Activated naive CD4-positive, alpha-beta T cell treated with anti-CD3 and anti-CD28 coated beads, Interleukin-2, amount 50 U/mL, for 72 hours (primary cell): ENCODE measurements at regions not wholly inside any gene's neighbourhood (a gene's known extent, or its start where the extent isn't known, plus 50 kb on each side); places are given as distances from the start of the nearest gene placed in this dataset.

Source experiments
- ATAC-seq, 2 donors: fragments of 150-1000 bp; cut with Tn5 transposase; 2 replicates each; pipeline ENCODE4 v1.10.0; 2021; ENCODE audit warnings: mild to moderate bottlenecking in 2 of 2, moderate library complexity in 2 of 2
- DNase-seq, 2 donors: peaks; one replicate each; pipeline ENCODE4 v3.0.0; 2021 to 2022; ENCODE audit warnings: low spot score in 2 of 2
- H3K27ac Mint-ChIP-seq, 2 donors: one replicate each; pipeline ENCODE4 v1.8.0; 2022; ENCODE audit warnings: mild to moderate bottlenecking in 2 of 2, mixed read lengths in 2 of 2
- H3K36me3 Mint-ChIP-seq, 2 donors: one replicate each; pipeline ENCODE4 v1.8.0; 2022; ENCODE audit warnings: mixed read lengths in 2 of 2
- H3K9me3 Mint-ChIP-seq, 2 donors: one replicate each; pipeline ENCODE4 v1.8.0; 2022; ENCODE audit warnings: mixed read lengths in 2 of 2

DNA sequence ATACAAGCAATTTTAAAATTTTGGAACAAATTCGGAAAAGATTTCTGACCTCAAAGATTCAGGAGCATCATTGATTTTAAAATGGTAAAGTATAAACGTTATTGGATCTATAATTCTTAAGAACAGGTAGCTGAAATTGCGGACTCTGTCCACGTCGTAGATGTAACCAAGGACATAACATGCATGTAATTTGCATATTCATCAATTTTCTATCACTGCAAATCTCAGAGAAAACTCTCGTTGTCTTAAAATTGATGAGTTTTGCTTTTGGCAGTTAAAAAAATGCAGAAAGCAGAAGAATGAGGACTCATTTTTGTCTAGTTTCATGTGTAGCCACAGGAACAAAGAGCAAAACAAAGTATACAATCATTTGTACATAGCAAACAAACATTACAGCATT lies 1094.4 kb downstream of the SI start:
- no peak for DNase-seq
- Mint-ChIP-seq H3K27ac (no peak overlapping the region), H3K36me3 (no peaks in the 10 kb centered on the region), H3K9me3 (peaks cover 0 to 8% of the 10 kb centered on the region in 2 donors)
- no peak for ATAC-seq

DNA sequence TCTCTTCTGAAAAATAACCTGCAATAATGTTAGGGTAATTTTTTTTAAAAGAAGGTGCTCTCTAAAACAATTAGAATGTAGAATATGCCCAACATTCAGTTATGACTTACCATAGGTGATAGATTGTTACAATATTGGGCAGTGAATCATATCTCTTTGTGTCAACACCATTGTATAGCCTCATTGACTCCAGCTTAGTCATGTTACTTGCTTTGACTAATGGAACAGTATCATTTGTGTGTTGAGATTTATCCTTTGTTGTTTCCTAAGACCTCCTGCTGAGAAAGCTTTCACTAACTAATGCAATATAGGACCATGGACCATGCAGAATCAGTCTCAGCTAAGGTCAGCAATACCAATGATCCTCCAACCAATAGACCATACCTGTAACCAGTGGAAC lies 1106.4 kb downstream of the SI start:
- Mint-ChIP-seq H3K9me3 (peaks cover 13% of the 10 kb centered on the region in 2 donors), H3K27ac (no peak overlapping the region), H3K36me3 (no peaks in the 10 kb centered on the region)
- ATAC-seq (no peak), DNase-seq (no peak)

DNA sequence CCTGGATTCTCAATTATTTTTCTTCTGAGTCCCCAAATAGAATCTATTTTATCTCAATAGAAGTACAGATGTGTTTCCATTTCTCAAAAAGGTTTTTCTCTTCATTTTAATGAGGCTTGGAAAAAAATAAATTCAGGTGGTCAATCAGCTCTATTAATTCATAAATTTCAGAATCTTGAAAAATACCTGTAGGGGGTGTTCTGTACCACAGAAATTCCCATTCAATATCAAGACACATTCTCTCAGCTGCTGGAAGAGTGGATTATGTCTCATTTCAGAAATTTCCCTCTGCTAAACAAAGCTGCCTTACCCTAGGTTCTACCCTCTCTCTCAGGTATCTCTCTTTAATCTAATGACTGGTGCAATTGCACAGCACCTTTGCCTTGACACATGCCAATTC lies 1121.2 kb downstream of the SI start:
- Mint-ChIP-seq H3K27ac (no peak overlapping the region), H3K9me3 (peaks cover 20 to 21% of the 10 kb centered on the region in 2 donors), H3K36me3 (peaks cover 0 to 5% of the 10 kb centered on the region in 2 donors)
- no peak for ATAC-seq
- no peak for DNase-seq

DNA sequence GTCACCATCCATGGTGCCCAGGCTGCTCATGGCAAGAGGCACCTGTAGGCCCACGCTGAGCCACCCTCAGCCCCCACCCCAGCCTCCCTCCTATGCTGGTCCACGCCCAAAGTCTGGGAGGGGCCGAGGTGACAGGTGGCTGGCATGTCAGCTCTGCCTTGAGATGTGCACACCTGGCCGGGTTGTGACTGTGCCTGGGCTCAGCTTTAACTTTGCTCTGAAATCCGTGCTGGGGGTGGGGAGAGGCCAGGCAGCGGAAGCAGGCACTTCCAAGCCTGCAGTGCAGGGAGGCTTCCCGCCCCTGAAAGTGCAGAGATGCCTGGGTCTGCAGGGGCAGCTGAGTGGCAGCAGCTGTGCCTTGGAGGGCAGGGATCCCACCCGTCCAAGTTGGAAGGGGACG lies 1124.8 kb downstream of the SI start:
- Mint-ChIP-seq H3K9me3 (peaks cover 9 to 14% of the 10 kb centered on the region in 2 donors), H3K27ac (no peak overlapping the region), H3K36me3 (peaks cover 0 to 5% of the 10 kb centered on the region in 2 donors)
- ATAC-seq (no peak), DNase-seq (no peak)

DNA sequence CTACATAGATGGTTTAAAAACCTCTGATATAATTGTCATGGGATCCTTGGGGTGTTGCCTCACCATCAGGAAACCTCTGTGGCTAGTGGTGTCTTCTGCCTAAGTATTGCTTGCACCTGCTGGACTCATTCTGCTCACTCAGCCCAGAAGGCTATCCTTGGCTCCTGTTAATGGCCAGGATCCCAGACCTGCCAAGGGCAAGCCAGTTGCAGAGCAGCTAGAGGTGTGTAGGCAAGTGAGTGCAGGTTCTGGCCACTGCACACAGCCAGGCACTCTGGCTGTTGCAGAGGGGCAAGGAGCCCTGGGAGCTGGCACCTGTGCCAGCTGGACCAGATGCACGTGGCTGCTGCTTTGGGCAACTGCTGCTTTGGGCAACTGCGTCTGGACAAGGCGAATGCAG lies 1125.8 kb downstream of the SI start:
- H3K27ac Mint-ChIP-seq = no peak overlapping the region
- no peak for ATAC-seq

DNA sequence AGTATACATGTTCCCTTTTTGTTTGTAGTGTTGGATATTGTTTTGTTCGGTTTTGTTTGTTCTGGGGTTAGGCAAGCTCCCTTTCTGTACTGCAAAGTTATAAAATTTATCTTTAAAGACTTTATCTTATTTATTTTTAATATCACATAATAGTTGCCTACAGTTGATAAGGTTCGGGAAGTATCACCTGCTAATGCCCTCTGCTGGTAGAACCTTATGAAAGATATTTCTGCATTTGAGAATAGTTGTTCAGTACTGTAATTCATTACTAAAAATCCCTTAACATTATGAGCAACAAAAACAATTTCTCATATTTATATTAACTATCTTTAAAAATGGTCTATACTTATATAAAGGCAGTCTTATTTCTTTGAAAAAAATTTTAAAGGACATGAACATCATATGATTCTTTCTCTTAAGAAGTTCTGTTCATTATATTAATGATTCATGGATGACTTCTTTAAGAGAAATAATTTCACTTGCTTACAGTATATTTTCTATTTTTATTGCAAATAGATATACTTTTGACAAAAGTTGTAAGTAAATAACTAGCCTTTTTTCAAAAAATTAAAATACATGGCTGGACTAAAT lies 1126.8 kb downstream of the SI start:
- H3K9me3 Mint-ChIP-seq = peaks cover 4 to 8% of the 10 kb centered on the region in 2 donors
- DNase-seq (no peak), ATAC-seq (no peak)
- no peaks in the 10 kb centered on the region for H3K36me3 Mint-ChIP-seq
- H3K27ac Mint-ChIP-seq = no peak overlapping the region

More for the DNA sequence above, 1125.8 kb downstream of the SI start:
- Mint-ChIP-seq H3K9me3 (peaks cover 4 to 8% of the 10 kb centered on the region in 2 donors), H3K36me3 (no peaks in the 10 kb centered on the region)
- no peak for DNase-seq

DNA sequence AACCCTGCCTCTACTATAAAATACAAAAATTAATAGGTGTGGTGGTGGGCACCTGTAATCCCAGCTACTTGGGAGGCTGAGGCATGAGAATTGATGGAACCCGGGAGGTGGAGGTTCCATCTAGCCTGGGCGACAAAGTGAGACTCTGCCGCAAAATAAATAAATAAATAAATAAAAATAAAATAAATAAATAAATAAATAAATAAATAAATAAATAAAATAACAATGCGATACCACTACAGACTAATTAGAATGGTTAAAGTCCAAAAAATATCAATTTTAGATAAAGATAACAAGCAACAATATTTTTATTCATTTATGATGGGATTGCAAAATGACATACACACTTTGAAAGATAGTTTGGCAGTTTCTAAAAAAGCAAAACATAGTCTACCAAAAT lies 1131.5 kb downstream of the SI start:
- H3K9me3 Mint-ChIP-seq = peaks cover 15 to 18% of the 10 kb centered on the region in 2 donors
- no peak for ATAC-seq
- no peak for DNase-seq
- no peaks in the 10 kb centered on the region for H3K36me3 Mint-ChIP-seq
- no peak overlapping the region for H3K27ac Mint-ChIP-seq

DNA sequence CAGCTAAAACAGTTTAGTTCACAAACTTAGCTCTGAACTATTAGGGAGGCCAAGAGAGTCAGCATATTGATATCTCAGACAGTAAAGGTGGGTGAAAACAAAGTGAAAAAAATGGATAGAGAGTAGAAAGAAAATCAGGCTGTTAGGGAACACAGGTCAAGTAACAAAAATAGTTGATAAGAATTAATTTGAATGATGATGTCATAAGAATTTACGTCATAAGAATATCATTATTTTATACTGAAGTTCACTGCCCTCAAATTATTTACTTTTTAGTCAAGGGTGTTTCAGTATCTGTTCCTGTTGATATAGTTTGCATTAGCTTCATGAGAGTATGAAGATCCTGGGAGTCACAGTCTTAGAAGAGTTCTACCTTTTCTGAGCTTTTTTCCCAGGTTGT lies 1134.6 kb downstream of the SI start:
- no peak for ATAC-seq
- peaks cover 23 to 24% of the 10 kb centered on the region in 2 donors for H3K9me3 Mint-ChIP-seq
- H3K27ac Mint-ChIP-seq = no peak overlapping the region
- no peaks in the 10 kb centered on the region for H3K36me3 Mint-ChIP-seq
- no peak for DNase-seq

DNA sequence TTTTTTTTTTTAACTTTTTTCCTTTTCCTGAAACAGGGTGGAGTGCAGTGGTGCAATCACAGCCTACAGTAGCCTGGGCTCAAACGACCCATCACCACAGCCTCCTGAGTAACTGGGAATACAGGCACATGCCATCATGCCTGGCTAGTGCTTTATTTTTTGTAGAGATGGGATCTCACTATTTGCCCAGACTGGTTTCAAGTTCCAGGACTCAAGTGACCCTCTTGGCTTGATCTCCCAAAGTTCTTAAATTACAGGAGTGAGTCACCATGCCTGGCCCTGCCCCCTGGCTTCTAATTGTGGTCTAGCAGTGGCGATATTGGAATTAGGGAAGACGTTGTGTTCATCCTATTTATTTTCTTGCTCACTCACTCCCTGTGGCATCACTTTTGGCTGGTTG lies 1138.4 kb downstream of the SI start:
- DNase-seq (no peak), ATAC-seq (no peak)
- H3K9me3 Mint-ChIP-seq = peaks cover 23 to 27% of the 10 kb centered on the region in 2 donors
- H3K27ac Mint-ChIP-seq = no peak overlapping the region
- no peaks in the 10 kb centered on the region for H3K36me3 Mint-ChIP-seq

DNA sequence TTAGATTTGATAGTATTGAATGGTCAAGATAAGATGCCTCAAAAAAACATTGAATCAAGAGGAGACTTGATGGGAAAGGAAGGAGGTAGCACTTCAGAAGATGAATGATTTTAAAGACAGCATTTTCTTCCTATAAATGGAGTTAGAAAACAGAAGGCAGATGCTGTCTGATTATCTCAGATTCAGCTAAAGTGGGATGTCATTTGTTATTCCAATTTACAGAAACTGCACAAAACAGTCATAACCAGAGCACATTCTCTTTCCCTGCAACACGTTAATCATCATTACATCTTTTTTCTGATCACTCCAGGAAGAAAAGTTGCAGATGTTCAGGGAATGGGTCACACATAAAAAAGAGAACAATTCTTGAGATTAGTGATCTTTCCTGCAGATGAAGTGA lies 1141.8 kb downstream of the SI start:
- H3K36me3 Mint-ChIP-seq = no peaks in the 10 kb centered on the region
- no peak for DNase-seq

DNA sequence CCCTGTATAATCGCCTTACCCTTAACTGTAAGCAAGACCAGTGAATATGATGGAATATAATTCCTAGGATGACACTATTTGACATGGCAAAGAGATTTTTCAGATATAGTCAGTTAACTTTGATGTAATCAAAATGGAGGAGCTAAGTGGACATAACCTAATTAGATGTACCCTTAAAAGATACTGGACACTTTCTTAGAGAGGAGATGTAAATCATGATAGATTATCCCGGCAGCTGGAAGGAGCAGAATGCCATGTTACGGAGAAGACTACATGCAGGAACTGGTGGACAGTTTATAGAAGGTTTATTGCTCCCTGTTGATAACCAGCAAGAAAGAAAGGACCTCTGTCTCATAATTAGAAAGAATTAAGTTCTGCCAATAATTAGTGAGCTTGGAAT lies 1142.9 kb downstream of the SI start:
- DNase-seq = no peak
- no peak overlapping the region for H3K27ac Mint-ChIP-seq
- no peak for ATAC-seq
- no peaks in the 10 kb centered on the region for H3K36me3 Mint-ChIP-seq
- peaks cover 5 to 12% of the 10 kb centered on the region in 2 donors for H3K9me3 Mint-ChIP-seq

More for the DNA sequence above, 1141.8 kb downstream of the SI start:
- ATAC-seq = no peak
- Mint-ChIP-seq H3K9me3 (peaks cover 8 to 16% of the 10 kb centered on the region in 2 donors), H3K27ac (no peak overlapping the region)

DNA sequence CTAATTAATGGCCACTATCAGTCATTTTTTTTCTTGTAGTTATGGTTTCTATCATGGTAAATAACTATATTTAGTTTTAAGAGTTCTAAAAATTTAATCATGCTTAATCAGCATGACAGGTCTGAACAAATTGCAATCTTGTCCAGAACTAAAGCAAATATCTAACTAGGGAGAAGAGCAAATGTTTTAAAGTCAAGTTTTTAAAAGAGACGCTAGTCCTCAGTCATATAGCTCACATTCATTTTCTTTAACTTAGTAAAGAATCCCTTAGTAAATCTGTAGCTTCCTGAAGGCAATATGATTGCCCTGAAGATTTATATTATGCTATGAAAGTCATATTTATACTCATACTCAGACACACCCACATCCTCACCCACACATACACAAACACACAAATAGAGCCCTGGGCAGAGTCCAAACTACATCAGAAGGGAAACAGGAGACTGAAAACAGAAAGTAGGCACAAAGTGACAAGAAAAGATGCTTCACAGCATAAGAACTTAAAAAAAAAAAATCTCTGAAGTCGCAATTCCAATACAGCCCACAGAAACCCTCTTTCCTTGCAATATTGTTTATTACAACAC lies 1149.1 kb downstream of the SI start:
- no peaks in the 10 kb centered on the region for H3K36me3 Mint-ChIP-seq
- peaks cover 8 to 19% of the 10 kb centered on the region in 2 donors for H3K9me3 Mint-ChIP-seq
- no peak for DNase-seq
- no peak overlapping the region for H3K27ac Mint-ChIP-seq
- ATAC-seq = no peak

DNA sequence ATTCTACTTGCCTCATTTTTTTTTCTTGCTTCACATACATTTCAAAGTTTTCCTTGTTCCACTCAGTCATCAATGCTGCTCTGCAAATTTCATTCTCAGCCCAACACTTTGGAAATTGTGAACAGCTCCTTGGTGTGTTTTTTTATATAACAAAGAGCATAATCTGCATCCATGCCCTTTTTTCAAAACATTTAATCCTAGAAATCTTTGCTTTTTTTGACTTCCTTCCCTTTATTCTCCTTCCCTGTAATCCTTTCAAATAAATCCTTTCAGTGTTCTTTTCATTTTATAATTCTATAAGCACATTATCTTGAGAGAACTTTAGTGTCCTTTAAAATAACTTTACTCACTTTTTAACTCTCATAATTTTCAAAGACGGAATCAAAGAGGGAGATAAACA lies 1150.8 kb downstream of the SI start:
- ATAC-seq (no peak), DNase-seq (no peak)
- no peak overlapping the region for H3K27ac Mint-ChIP-seq
- H3K9me3 Mint-ChIP-seq = peaks cover 8 to 23% of the 10 kb centered on the region in 2 donors
- H3K36me3 Mint-ChIP-seq = no peaks in the 10 kb centered on the region

DNA sequence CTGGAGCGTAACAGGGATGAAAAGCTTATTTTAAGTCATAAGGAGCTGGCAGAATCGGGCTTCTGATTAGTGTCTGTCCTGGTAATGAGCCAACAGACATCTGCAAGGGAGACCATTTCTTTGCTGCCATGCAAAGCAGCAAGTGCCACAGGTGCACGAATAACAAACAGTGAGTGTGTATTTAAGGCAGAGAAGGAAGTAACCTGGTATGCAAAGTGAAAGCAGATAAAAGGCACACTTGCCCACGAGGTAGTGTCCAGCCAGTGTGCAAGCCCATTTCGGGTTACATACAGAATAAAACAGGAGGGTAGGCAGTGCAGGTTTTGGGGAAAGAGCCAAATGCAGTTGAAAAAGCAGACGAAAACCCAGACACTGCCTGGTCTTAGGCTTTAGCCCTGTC lies 1153.7 kb downstream of the SI start:
- DNase-seq (no peak), ATAC-seq (no peak)
- H3K9me3 Mint-ChIP-seq = peaks cover 8 to 23% of the 10 kb centered on the region in 2 donors
- no peak overlapping the region for H3K27ac Mint-ChIP-seq
- H3K36me3 Mint-ChIP-seq = no peaks in the 10 kb centered on the region

DNA sequence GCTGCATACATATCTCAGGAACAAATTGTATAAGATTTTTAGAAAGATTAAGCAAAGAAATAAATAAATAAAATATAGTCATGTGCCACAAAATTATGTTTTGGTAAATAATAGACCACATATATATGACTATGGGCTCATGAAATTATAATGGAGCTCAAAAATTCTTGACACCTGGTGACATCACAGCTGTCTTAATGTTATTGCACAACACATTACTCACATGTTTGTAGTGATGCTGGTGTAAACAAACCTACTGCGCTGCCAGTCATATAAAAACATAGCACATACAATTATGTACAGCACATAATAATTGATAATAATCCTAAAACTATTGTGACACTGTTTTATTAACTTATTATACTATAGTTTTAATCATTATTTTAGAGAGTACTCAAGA lies 1159.1 kb downstream of the SI start:
- no peak overlapping the region for H3K27ac Mint-ChIP-seq

DNA sequence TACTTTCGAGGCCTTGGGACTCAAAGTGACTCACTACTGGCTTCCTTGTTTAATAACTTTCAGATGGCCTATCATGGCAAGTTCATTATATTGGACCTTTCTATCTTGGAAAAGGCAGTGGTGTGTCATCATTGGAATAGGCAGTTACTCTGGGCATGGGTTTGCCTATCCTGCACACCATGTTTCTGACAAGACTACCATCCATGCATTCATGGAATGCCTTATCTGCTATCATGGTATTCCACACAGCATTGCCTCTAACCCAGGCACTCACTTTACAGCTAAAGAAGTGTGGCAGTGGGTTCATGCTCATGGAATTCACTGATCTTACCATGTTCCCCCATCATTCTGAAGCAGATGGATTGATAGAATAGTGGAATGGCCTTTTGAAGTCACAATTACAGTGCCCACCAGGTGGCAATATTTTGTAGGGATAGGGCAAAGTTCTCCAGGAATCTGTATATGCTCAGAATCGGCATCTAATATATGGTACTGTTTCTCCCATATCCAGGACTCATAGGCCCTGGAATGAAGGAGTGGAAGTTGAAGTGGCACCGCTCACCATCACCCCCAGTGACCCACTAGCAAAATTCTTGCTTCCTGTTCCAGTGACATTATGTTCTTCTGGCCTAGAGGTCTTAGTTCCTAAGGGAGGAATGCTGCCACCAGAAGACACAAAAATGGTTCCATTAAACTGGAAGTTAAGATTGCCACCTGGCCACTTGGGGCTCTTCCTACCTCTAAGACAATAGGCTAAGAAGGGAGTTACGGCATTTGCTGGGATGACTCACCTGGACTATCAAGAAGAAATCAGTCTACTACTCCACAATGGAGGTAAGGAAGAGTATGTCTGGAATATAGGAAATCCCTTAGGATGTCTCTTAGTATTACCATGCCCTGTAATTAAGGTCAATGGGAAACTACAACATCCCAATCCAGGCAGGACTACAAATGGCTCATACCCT lies 1161.4 kb downstream of the SI start:
- Mint-ChIP-seq H3K27ac (no peak overlapping the region), H3K36me3 (no peaks in the 10 kb centered on the region), H3K9me3 (peaks cover 0 to 3% of the 10 kb centered on the region in 2 donors)
- ATAC-seq = no peak
- DNase-seq = no peak

More for the DNA sequence above, 1159.1 kb downstream of the SI start:
- peaks cover 0 to 5% of the 10 kb centered on the region in 2 donors for H3K9me3 Mint-ChIP-seq
- ATAC-seq (no peak), DNase-seq (no peak)
- no peaks in the 10 kb centered on the region for H3K36me3 Mint-ChIP-seq

DNA sequence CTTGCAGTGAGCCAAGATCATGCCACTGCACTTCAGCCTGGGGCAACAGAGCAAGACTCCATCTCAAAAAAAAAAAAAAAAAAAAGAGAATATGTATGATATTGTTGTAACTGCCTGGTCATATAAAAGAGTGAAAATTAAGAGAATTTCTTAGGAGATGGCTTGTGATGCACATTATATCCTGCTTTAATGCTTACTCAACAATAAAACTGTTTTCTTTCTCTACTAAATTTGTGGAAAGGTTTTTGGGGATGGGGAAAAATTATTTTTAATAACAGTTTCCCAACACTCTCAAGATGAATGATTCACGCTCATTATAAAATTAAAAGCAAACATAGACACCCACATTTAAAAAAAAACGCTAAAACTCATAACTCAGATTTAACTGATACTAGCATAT lies 1163.0 kb downstream of the SI start:
- H3K36me3 Mint-ChIP-seq = no peaks in the 10 kb centered on the region
- H3K9me3 Mint-ChIP-seq = peaks cover 0 to 3% of the 10 kb centered on the region in 2 donors
- DNase-seq (no peak), ATAC-seq (no peak)
- H3K27ac Mint-ChIP-seq = no peak overlapping the region
